H1 (cell line): ENCODE measurements at regions not wholly inside any gene's neighbourhood (a gene's known extent, or its start where the extent isn't known, plus 50 kb on each side); places are given as distances from the start of the nearest gene placed in this dataset.

Experiments
- ZNF274 ChIP-seq: IDR thresholded peaks from 2 replicates; pipeline ENCODE4 v1.7.0; 2012; ENCODE audit warnings: low read length, borderline replicate concordance; ENCODE audit errors: extremely low read depth
- TF ChIP-seq, protein P1 (sequence below): IDR thresholded peaks from 2 replicates; pipeline ENCODE4 v1.6.1; 2011; ENCODE audit warnings: low read depth, mild to moderate bottlenecking, low read length; ENCODE audit not compliant: insufficient read depth

DNA sequence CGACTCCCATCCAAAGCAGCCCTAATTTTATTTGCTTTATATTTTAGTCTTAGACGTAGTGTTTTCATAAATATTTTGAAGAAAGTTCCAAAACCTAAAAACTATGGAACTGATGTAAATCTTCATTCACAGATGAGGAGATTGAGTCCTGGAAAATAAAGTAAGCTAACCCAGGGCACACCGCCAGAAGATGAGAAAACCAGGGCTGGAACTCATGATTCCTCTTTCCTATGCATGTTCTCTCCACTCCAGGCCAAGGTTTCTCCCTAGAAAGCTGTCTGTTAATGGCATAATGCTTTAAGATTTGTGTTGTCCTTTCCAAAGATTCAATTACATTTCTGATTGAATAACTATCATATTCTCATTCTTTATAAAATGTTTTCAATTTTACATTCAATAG is 78.4 kb upstream of the ZC3H15 start (continued):
- TF ChIP-seq, protein P1, sequence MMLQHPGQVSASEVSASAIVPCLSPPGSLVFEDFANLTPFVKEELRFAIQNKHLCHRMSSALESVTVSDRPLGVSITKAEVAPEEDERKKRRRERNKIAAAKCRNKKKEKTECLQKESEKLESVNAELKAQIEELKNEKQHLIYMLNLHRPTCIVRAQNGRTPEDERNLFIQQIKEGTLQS, result no peak
- TF ChIP-seq ZNF274, result no peak
